Left ventricle myocardium inferior (tissue), 1 donor: ENCODE measurements at regions not wholly inside any gene's neighbourhood (a gene's known extent, or its start where the extent isn't known, plus 50 kb on each side); places are given as distances from the start of the nearest gene placed in this dataset.

Experiments
- DNase-seq: peaks from one replicate; pipeline ENCODE4 v3.0.0-alpha.2; 2020
- H3K27ac ChIP-seq: fragments of 200-600 bp; replicated peaks from 2 replicates; pipeline ENCODE4 v1.8.0; 2021
- H3K27me3 ChIP-seq: fragments of 200-600 bp; 2 replicates; pipeline ENCODE4 v1.8.0; 2021; ENCODE audit warnings: low read depth
- H3K36me3 ChIP-seq: fragments of 200-600 bp; 2 replicates; pipeline ENCODE4 v1.8.0; 2021
- H3K4me1 ChIP-seq: fragments of 200-600 bp; 2 replicates; pipeline ENCODE4 v1.8.0; 2021
- H3K4me3 ChIP-seq: fragments of 200-600 bp; 2 replicates; pipeline ENCODE4 v1.8.0; 2021; ENCODE audit warnings: mild to moderate bottlenecking, moderate library complexity
- H3K9me3 ChIP-seq: fragments of 200-600 bp; replicated peaks from 2 replicates; pipeline ENCODE4 v1.8.0; 2021
- CTCF ChIP-seq: fragments of 200-600 bp; IDR thresholded peaks from 2 replicates; pipeline ENCODE4 v1.8.0; 2021; ENCODE audit warnings: antibody characterized with exemption, mild to moderate bottlenecking, borderline replicate concordance
- intact Hi-C: fragments of 100-400 bp; cut with micrococcal nuclease; formaldehyde crosslinking; loops from one replicate; pipeline ENCODE4 v1.11.0; 2022
- donor health status: DM: no; HTN: yes; CAD: no; lungs with severe emphysema.

GRCh38 chr2:241949736-241950412 lies 80.3 kb downstream of the RTP5 start:
- H3K36me3 ChIP-seq, result no peaks in the 10 kb centered on the region
- H3K4me3 ChIP-seq, result no peak overlapping the region
- no peaks in the 10 kb centered on the region for H3K9me3 ChIP-seq
- no peak for TF ChIP-seq CTCF
- H3K4me1 ChIP-seq, result peaks cover 8% of the 10 kb centered on the region
- H3K27me3 ChIP-seq, result peaks cover 37% of the 10 kb centered on the region
- intact Hi-C loops, result no loop called here
- DNase-seq, result no peak
- H3K27ac ChIP-seq, result no peak overlapping the region

- DNase-seq, result peak; percentile 72
- H3K4me1 ChIP-seq, result peaks cover 8% of the 10 kb centered on the region
- no peaks in the 10 kb centered on the region for H3K9me3 ChIP-seq
- no peak overlapping the region for H3K27ac ChIP-seq
- no peaks in the 10 kb centered on the region for H3K36me3 ChIP-seq
- peaks cover 32% of the 10 kb centered on the region for H3K27me3 ChIP-seq
- TF ChIP-seq CTCF, result peak; percentile 94
- peak overlapping the region; percentile 19 for H3K4me3 ChIP-seq
- intact Hi-C loops, result no loop called here
Measured at GRCh38 chr2:241950413-241951315, 81.1 kb downstream of the RTP5 start.

GRCh38 chr2:241951316-241951700 lies 81.8 kb downstream of the RTP5 start:
- Histone ChIP-seq H3K4me1 (peaks cover 8% of the 10 kb centered on the region), H3K4me3 (no peak overlapping the region), H3K9me3 (no peaks in the 10 kb centered on the region), H3K36me3 (no peaks in the 10 kb centered on the region), H3K27ac (no peak overlapping the region), H3K27me3 (peaks cover 32% of the 10 kb centered on the region)
- no peak for TF ChIP-seq CTCF
- intact Hi-C loops, result no loop called here
- no peak for DNase-seq

GRCh38 chr2:241951920-241952319 lies 82.4 kb downstream of the RTP5 start:
- peaks cover 8% of the 10 kb centered on the region for H3K4me1 ChIP-seq
- no peak overlapping the region for H3K4me3 ChIP-seq
- H3K9me3 ChIP-seq, result no peaks in the 10 kb centered on the region
- intact Hi-C loops, result no loop called here
- no peaks in the 10 kb centered on the region for H3K36me3 ChIP-seq
- H3K27me3 ChIP-seq, result peaks cover 32% of the 10 kb centered on the region
- no peak overlapping the region for H3K27ac ChIP-seq
- TF ChIP-seq CTCF, result no peak
- no peak for DNase-seq

GRCh38 chr2:241952816-241953215 lies 83.3 kb downstream of the RTP5 start:
- H3K36me3 ChIP-seq, result no peaks in the 10 kb centered on the region
- no peaks in the 10 kb centered on the region for H3K9me3 ChIP-seq
- no peak for DNase-seq
- no peak overlapping the region for H3K27ac ChIP-seq
- no peak overlapping the region for H3K4me3 ChIP-seq
- TF ChIP-seq CTCF, result no peak
- peaks cover 29% of the 10 kb centered on the region for H3K27me3 ChIP-seq
- H3K4me1 ChIP-seq, result peaks cover 8% of the 10 kb centered on the region
- intact Hi-C loops, result no loop called here
